HG03460 (cell line): ENCODE measurements at regions not wholly inside any gene's neighbourhood (a gene's known extent, or its start where the extent isn't known, plus 50 kb on each side); places are given as distances from the start of the nearest gene placed in this dataset.
"Not testable (repeated sequence)": the region's sequence is repeated elsewhere in the genome, so short reads cannot be mapped to it uniquely, and the experiment has no call there.

Source experiments
- ATAC-seq: cut with Tn5 transposase; IDR thresholded peaks from one replicate; pipeline ENCODE4 v1.9.1; 2021; ENCODE audit not compliant: unreplicated experiment

GRCh38 chr15:36438499-36438898 lies 140.9 kb upstream of the CDIN1 start:
- ATAC-seq: no peak

- no peak for ATAC-seq
These were observed 132.1 kb upstream of the CDIN1 start for GRCh38 chr15:36447373-36447772.

- no peak for ATAC-seq
These were observed 131.0 kb upstream of the CDIN1 start for GRCh38 chr15:36448418-36448817.

GRCh38 chr15:36449084-36449661 lies 130.3 kb upstream of the CDIN1 start:
- no peak for ATAC-seq

- no peak for ATAC-seq
These were observed 129.7 kb upstream of the CDIN1 start for GRCh38 chr15:36449662-36450145.

- ATAC-seq: not testable (repeated sequence)
These were observed 125.2 kb upstream of the CDIN1 start for GRCh38 chr15:36454244-36454643.

GRCh38 chr15:36458411-36458810 lies 121.0 kb upstream of the CDIN1 start:
- no peak for ATAC-seq

- no peak for ATAC-seq
These were observed 114.1 kb upstream of the CDIN1 start for GRCh38 chr15:36465304-36465703.

- no peak for ATAC-seq
These were observed 110.7 kb upstream of the CDIN1 start for GRCh38 chr15:36468746-36469145.

- no peak for ATAC-seq
These were observed 110.0 kb upstream of the CDIN1 start for GRCh38 chr15:36469311-36469966.

GRCh38 chr15:36472672-36473071 lies 106.8 kb upstream of the CDIN1 start:
- ATAC-seq: no peak

GRCh38 chr15:36478561-36478960 lies 100.9 kb upstream of the CDIN1 start:
- no peak for ATAC-seq

GRCh38 chr15:36479200-36479896 lies 100.1 kb upstream of the CDIN1 start:
- no peak for ATAC-seq

GRCh38 chr15:36481156-36481555 lies 98.3 kb upstream of the CDIN1 start:
- ATAC-seq: no peak

GRCh38 chr15:36483409-36483808 lies 96.0 kb upstream of the CDIN1 start:
- no peak for ATAC-seq

GRCh38 chr15:36484038-36484778 lies 95.2 kb upstream of the CDIN1 start:
- ATAC-seq: no peak

- ATAC-seq: no peak
These were observed 87.5 kb upstream of the CDIN1 start for GRCh38 chr15:36491912-36492311.

GRCh38 chr15:36495456-36495991 lies 83.9 kb upstream of the CDIN1 start:
- ATAC-seq: no peak

GRCh38 chr15:36497901-36498300 lies 81.5 kb upstream of the CDIN1 start:
- no peak for ATAC-seq

- ATAC-seq: no peak
These were observed 81.0 kb upstream of the CDIN1 start for GRCh38 chr15:36498401-36498800.

- ATAC-seq: no peak
These were observed 80.5 kb upstream of the CDIN1 start for GRCh38 chr15:36498916-36499315.
